WTC11 (cell line): ENCODE measurements at regions not wholly inside any gene's neighbourhood (a gene's known extent, or its start where the extent isn't known, plus 50 kb on each side); places are given as distances from the start of the nearest gene placed in this dataset.
"Not testable (repeated sequence)": the region's sequence is repeated elsewhere in the genome, so short reads cannot be mapped to it uniquely, and the experiment has no call there.

Experiments
- ATAC-seq: fragments of 200-7000 bp; cut with Tn5 transposase; 2 replicates; pipeline ENCODE4 v1.10.0; 2021; ENCODE audit warnings: mild to moderate bottlenecking, moderate library complexity
- CTCF ChIA-PET: fragments of 300-600 bp; sonication (Branson Sonifier 250); formaldehyde crosslinking; loops from one replicate; lab custom pipeline; 2021; ENCODE audit warnings: antibody characterized with exemption; lab: Charles Lee
- POLR2A ChIA-PET: fragments of 350-600 bp; sonication (Branson Sonifier 250); formaldehyde crosslinking; loops from one replicate; lab custom pipeline; 2021; ENCODE audit warnings: antibody characterized with exemption; lab: Charles Lee
- DNase-seq: peaks from one replicate; pipeline ENCODE4 v3.0.0; 2021; ENCODE audit warnings: low spot score
- H3K27ac Mint-ChIP-seq: 2 replicates; pipeline ENCODE4 v1.8.0; 2021; ENCODE audit warnings: mixed read lengths
- H3K27me3 Mint-ChIP-seq: 2 replicates; pipeline ENCODE4 v1.8.0; 2021; ENCODE audit warnings: low read depth, mild to moderate bottlenecking, moderate library complexity, mixed read lengths
- H3K36me3 Mint-ChIP-seq: 2 replicates; pipeline ENCODE4 v1.8.0; 2021; ENCODE audit warnings: mixed read lengths
- H3K4me1 Mint-ChIP-seq: 2 replicates; pipeline ENCODE4 v1.8.0; 2022; ENCODE audit warnings: mixed read lengths
- H3K4me3 Mint-ChIP-seq: 2 replicates; pipeline ENCODE4 v1.8.0; 2021; ENCODE audit warnings: mild to moderate bottlenecking, moderate library complexity, mixed read lengths
- H3K9me3 Mint-ChIP-seq: 2 replicates; pipeline ENCODE4 v1.8.0; 2021; ENCODE audit warnings: mixed read lengths
- ATF6 ChIP-seq: sonication (generic); formaldehyde crosslinking; IDR thresholded peaks from 2 replicates; pipeline ENCODE4 v1.8.1; 2023; ENCODE audit warnings: mild to moderate bottlenecking, missing genetic modification reagents
- CTCF ChIP-seq: fragments of 200-600 bp; IDR thresholded peaks from 2 replicates; pipeline ENCODE4 v1.8.0; 2022; ENCODE audit warnings: antibody characterized with exemption
- FOXJ3 ChIP-seq: sonication (generic); formaldehyde crosslinking; IDR thresholded peaks from 2 replicates; pipeline ENCODE4 v1.9.0; 2021; ENCODE audit warnings: missing genetic modification reagents, mild to moderate bottlenecking, borderline replicate concordance
- FOXK1 ChIP-seq: sonication (generic); formaldehyde crosslinking; IDR thresholded peaks from 2 replicates; pipeline ENCODE4 v1.8.0; 2022; ENCODE audit warnings: mild to moderate bottlenecking, moderate library complexity, missing genetic modification reagents
- GABPB1 ChIP-seq: sonication (generic); formaldehyde crosslinking; IDR thresholded peaks from 2 replicates; pipeline ENCODE4 v1.8.1; 2023; ENCODE audit warnings: mild to moderate bottlenecking, missing genetic modification reagents
- HMGA2 ChIP-seq: fragments of 250-450 bp; sonication (Bioruptor Pico); IDR thresholded peaks from 2 replicates; pipeline ENCODE4 v1.4.0; 2021; ENCODE audit warnings: mild to moderate bottlenecking, moderate library complexity
- HMGXB4 ChIP-seq: sonication (generic); formaldehyde crosslinking; IDR thresholded peaks from 2 replicates; pipeline ENCODE4 v1.8.1; 2023; ENCODE audit warnings: mild to moderate bottlenecking, moderate library complexity, missing genetic modification reagents
- IRF2 ChIP-seq: sonication (generic); formaldehyde crosslinking; IDR thresholded peaks from 2 replicates; pipeline ENCODE4 v1.8.0; 2022; ENCODE audit warnings: low read depth, missing genetic modification reagents, borderline replicate concordance
- MLX ChIP-seq: sonication (generic); formaldehyde crosslinking; IDR thresholded peaks from 2 replicates; pipeline ENCODE4 v1.8.1; 2023; ENCODE audit warnings: mild to moderate bottlenecking, missing genetic modification reagents, moderate library complexity
- NR2C2 ChIP-seq: sonication (generic); formaldehyde crosslinking; IDR thresholded peaks from 2 replicates; pipeline ENCODE4 v1.8.0; 2022; ENCODE audit warnings: mild to moderate bottlenecking, missing genetic modification reagents
- STAT6 ChIP-seq: sonication (generic); formaldehyde crosslinking; conservative IDR thresholded peaks from 2 replicates; pipeline ENCODE4 v1.8.1; 2023; ENCODE audit warnings: mild to moderate bottlenecking, low read depth, missing genetic modification reagents, moderate library complexity
- ZNF138 ChIP-seq: sonication (generic); formaldehyde crosslinking; conservative IDR thresholded peaks from 2 replicates; pipeline ENCODE4 v1.8.1; 2022; ENCODE audit warnings: mild to moderate bottlenecking, moderate library complexity, missing genetic modification reagents
- ZNF232 ChIP-seq: sonication (generic); formaldehyde crosslinking; IDR thresholded peaks from 2 replicates; pipeline ENCODE4 v1.8.0; 2022; ENCODE audit warnings: mild to moderate bottlenecking, missing genetic modification reagents
- ZNF317 ChIP-seq: sonication (generic); formaldehyde crosslinking; IDR thresholded peaks from 2 replicates; pipeline ENCODE4 v1.8.1; 2023; ENCODE audit warnings: low read depth, mild to moderate bottlenecking, moderate library complexity, missing genetic modification reagents, borderline replicate concordance
- ZNF512 ChIP-seq: sonication (generic); formaldehyde crosslinking; IDR thresholded peaks from 2 replicates; pipeline ENCODE4 v1.8.1; 2022; ENCODE audit warnings: missing genetic modification reagents, borderline replicate concordance

GRCh38 chr11:89620721-89621120 lies 89.4 kb upstream of the TRIM77 start:
- H3K36me3 Mint-ChIP-seq, H3K27ac Mint-ChIP-seq, CTCF ChIA-PET, DNase-seq, H3K27me3 Mint-ChIP-seq, H3K4me3 Mint-ChIP-seq, POLR2A ChIA-PET, ATAC-seq, H3K9me3 Mint-ChIP-seq: not testable (repeated sequence)
- H3K4me1 Mint-ChIP-seq, result peaks cover 17% of the 10 kb centered on the region

- no peak for DNase-seq
Measured at GRCh38 chr11:89625171-89625570, 84.9 kb upstream of the TRIM77 start.

GRCh38 chr11:89626366-89626765 lies 83.7 kb upstream of the TRIM77 start:
- POLR2A ChIA-PET, result no interaction called here
- CTCF ChIA-PET, result interaction anchor here (0.6 kb wide), 2 partner anchors 149 to 305 kb away, joined by 3 read pairs; no protein-coding TSS in a partner anchor
- ATAC-seq (no peak), DNase-seq (no peak)
- no peaks in the 10 kb centered on the region for H3K36me3 Mint-ChIP-seq
- no peak for TF ChIP-seq FOXK1
- TF ChIP-seq STAT6 (CRISPR knock-in tag), result no peak
- no peak for TF ChIP-seq NR2C2
- no peak for TF ChIP-seq HMGXB4 (CRISPR knock-in tag)
- peak; percentile 91; the same call in 1 of the 2 replicates for TF ChIP-seq HMGA2 (CRISPR knock-in tag)
- no peak for TF ChIP-seq ZNF232 (CRISPR knock-in tag)
- TF ChIP-seq, all 79 proteins: peak for 1
- H3K27ac Mint-ChIP-seq, result no peak overlapping the region
- no peaks in the 10 kb centered on the region for H3K27me3 Mint-ChIP-seq
- no peak overlapping the region for H3K4me3 Mint-ChIP-seq
- no peaks in the 10 kb centered on the region for H3K9me3 Mint-ChIP-seq
- peaks cover 5% of the 10 kb centered on the region for H3K4me1 Mint-ChIP-seq

More at GRCh38 chr11:89625171-89625570, 84.9 kb upstream of the TRIM77 start:
- Mint-ChIP-seq H3K27ac (no peak overlapping the region), H3K27me3 (no peaks in the 10 kb centered on the region), H3K4me1 (peaks cover 11% of the 10 kb centered on the region), H3K4me3 (no peak overlapping the region), H3K36me3 (no peaks in the 10 kb centered on the region), H3K9me3 (no peaks in the 10 kb centered on the region)
- no peak for TF ChIP-seq ZNF317 (CRISPR knock-in tag)
- TF ChIP-seq FOXJ3 (CRISPR knock-in tag), result no peak
- no peak for TF ChIP-seq GABPB1 (CRISPR knock-in tag)
- TF ChIP-seq ZNF512 (CRISPR knock-in tag), result no peak
- TF ChIP-seq ATF6 (CRISPR knock-in tag), result no peak
- TF ChIP-seq CTCF, result peak; percentile 19; the same call in 1 of the 2 replicates
- TF ChIP-seq MLX, result no peak
- TF ChIP-seq IRF2 (CRISPR knock-in tag), result no peak
- TF ChIP-seq ZNF138 (CRISPR knock-in tag), result no peak
- ChIA-PET POLR2A (no interaction called here), CTCF (no interaction called here)
- ATAC-seq, result no peak; the same call in 1 of the 2 replicates

- POLR2A ChIA-PET, H3K36me3 Mint-ChIP-seq: not testable (repeated sequence)
Measured at GRCh38 chr11:89626881-89627280, 83.2 kb upstream of the TRIM77 start.

More at GRCh38 chr11:89626881-89627280, 83.2 kb upstream of the TRIM77 start:
- DNase-seq, ATAC-seq, H3K27me3 Mint-ChIP-seq, H3K9me3 Mint-ChIP-seq, H3K4me3 Mint-ChIP-seq, H3K4me1 Mint-ChIP-seq, H3K27ac Mint-ChIP-seq: not testable (repeated sequence)
- CTCF ChIA-PET, result interaction anchor here (0.6 kb wide), 2 partner anchors 150 to 306 kb away, joined by 3 read pairs; no protein-coding TSS in a partner anchor
